ENCODE measurements at regions not wholly inside any gene's neighbourhood (a gene's known extent, or its start where the extent isn't known, plus 50 kb on each side); places are given as distances from the start of the nearest gene placed in this dataset.

DNA sequence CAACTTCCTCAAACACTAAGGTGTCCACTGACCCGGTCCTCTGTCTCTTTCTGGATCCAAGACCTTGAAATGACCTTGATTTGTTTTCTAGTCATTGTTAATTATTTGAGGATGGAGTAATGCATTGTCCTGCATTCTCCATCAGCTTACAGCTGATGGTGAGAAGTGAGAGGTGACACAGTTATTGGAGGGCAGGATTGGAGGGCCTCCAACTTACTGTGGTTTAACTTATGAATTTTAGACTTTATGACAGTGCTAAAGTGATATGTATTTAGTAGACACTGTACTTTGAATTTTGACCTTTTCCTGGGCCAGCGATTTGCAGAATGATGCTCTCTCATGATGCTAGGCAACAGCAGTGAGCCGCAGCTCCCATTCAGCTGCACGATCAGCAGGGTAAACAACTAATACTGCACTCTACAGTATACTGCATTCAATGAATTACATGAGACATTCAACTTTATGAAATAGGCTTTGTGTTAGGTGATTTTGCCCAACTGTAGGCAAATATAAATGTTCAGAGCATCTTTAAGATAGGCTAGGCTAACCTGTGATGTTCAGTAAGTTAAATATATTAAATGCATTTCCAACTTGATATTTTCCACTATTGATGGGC is 200.0 kb upstream of the MEX3C start:
- no peak for DNase-seq (ENCODE audit: extremely low read depth, low read depth, low spot score)

DNA sequence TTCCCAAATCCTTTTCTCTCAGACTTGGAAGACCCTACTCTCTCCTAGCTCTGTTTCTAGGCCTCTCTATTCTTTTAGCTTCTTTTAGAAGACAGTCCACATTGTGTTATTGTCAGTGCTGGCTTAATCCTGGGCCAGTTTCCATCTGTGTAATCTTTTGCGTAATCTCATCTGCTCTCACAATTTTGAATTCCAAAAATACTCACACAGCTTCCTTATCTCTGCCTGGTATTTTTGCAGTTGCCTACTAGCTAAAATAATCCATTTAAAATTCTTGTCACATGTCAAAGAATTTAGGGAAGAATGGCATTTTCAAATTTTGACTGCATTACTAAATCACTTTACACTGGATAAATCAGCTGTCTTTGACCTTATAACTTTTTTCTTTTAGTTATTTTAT is 200.6 kb upstream of the MEX3C start:
- no peak for DNase-seq (ENCODE audit: extremely low read depth, low read depth, low spot score)

DNA sequence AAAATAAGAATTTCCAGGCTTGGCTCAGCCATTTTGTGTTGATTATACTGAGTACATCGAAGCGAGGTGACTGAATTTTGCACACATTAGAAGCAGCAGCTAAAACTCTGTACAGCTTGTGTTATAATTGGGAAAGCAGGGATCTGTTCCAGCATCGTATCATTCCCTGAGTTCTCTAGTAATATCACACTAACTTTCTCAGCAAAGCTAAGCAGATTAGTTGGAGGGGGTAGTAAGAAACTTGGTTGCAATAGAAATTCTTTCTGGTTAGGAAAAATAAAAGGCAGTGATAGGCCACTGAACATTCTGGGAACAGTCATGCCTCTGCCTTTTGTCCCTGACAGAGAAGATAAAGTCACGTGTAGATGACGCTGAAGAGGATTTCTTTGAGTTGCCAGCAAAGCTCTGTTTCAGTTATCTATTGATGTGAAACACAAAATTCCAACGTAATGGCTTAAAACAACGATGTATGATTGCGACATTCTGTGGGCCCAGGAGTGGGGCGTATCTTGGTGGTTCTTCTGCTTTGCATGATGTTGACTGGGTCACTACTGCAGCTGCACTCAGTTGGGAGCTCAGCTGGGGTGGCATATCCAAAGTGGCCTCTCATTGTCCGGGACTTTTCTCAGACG is 202.1 kb upstream of the MEX3C start:
- DNase-seq (ENCODE audit: extremely low read depth, low read depth, low spot score), result no peak

DNA sequence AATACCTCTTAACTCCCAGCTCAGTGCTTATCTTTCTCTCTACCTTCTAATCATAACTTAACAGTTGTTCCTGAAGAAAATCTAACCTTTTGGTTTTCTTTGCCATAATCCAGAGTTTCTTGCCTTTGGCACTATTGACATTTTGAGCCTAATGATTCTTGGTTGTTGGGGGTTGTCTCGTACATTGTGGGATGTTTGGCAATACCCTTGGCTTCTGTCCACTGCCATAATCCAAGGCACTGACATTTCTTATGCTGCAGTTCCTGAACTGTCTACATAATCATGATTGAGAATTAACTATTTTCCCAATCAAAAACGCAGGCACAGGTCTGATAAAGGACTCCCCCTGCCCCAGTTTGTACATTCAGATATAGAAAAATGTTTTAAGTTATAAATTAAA is 203.2 kb upstream of the MEX3C start:
- DNase-seq (ENCODE audit: extremely low read depth, low read depth, low spot score), result no peak

DNA sequence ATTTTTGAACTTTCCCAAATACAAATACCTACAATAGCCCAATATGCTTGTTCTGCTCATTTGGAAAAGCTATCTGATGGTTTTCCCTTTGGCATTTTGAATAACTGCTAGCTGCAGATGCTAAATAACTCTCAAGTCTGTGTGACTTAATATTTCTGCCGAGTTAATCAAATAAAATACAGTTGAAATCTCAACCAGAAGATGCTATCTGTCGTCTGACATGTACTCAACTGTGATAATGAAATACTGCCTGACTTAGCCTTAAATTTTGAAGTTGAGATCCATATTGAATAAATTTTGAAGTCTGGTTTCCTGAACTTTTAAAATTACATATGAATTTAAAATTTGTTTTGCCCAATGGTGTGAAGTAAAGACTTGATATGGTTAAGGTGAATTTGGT is 204.4 kb upstream of the MEX3C start:
- no peak for DNase-seq (ENCODE audit: extremely low read depth, low read depth, low spot score)

DNA sequence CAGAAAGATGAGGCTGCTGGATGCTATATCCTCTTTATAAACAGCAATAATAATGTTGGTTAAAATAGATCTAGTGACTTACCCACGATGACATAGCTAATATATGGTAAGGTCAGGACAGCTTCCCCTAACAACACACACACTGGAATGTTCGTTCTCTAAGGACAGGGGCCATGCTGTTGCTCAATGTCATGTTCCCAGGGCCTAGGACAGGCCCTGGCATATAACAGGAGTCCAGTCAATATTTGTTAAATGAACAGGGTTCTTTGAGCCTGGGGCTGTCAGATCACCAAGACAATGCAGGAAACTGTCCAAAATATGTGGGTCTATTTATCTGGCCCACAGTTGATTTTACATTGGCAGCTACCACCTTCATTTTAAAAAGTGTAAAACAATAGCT is 207.1 kb upstream of the MEX3C start:
- DNase-seq (ENCODE audit: extremely low read depth, low read depth, low spot score), result no peak

DNA sequence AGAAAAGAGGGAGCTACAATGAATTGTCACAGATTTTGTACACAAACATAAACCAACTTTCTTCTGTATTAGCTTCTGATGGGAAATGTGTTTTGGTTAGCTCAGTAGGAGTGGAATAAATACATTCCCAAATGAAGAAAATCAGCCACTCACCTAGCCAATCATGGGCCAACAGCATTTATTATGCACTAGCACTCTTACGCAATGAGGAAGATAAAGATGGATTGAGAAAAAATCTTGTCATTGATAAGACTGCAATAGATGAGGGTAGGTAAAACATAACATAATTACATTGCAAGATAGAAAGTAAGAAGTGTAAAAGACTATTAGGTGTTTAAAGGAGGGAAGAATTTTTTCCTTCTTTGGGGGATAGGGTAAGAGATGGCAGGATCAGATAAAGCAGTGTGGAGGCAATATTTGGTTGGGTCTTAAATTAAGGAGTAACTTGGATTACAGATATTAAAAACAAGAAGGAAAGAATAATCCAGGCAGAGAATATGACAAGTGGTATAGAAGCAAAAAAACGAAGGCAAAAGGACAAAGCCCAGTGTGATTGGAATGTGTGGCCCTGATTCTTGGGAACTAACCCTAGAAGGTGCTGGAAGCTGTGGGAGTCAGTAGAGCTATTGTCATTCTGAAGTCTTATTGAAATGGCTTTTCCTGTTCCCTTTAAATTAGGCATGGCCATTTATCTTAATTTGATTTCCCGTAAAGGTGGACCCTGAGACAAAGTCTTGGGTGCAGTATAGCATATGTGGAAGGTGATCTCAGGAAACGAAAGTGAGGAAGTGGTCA is 208.4 kb upstream of the MEX3C start:
- no peak for DNase-seq (ENCODE audit: extremely low read depth, low read depth, low spot score)

DNA sequence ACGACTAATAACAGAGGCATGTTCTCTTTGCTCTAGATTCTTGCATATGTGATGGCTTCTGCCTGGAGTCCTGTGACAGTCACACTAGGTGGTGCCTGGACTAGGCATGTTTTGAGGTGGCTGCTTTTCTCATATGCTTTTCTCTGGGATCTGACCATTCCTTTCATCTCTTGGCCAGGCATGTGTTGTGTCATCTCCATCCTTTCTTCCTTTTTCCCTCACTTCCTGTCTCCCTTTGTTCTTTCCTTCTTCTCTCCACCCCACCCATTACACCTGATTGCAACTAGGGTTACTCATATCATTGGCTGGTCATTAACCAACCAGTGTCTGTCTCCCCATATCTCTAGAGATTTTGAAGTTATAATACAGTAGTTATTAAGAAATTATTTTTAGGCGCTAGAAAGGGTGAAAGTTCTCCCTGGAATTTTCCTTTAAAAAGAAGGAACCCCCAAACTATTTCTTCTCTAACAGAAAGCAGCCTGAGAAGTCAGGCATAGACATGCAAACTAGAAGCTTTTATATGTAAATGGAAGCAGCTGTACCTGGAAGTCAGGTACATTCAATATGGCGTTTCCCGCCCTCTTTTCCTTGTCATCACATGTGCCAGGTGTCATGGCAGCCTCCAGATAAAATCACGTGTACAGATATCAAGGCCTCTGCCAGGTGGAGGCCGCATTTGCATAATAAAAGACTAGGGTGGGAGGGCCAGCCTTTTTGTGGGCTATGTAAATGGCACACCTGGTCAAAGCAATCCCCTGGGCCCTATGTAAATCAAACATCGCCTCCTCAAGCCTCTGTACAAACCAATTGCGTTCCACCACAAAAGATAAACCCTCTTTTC is 220.4 kb upstream of the MEX3C start:
- no peak for DNase-seq (ENCODE audit: extremely low read depth, low read depth, low spot score)

DNA sequence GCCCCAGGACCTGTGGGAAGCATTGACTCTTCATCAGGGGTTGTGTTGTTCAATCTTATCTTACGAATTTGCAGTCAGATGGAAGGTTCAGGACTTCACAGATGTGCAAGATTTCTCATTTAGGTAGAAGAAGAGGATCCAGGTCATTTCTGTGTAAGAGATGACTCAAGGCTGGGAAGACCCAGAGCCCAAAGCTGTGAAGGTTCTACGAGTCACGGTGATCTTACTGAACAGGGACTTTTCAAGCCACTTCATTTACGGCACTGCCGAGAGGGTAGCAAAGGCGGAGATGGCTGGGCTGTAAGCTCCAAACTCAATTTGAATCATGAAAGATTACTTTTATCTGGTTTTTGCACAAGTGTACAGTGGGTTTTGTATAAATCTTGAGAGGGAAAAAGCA is 228.0 kb upstream of the MEX3C start:
- no peak for DNase-seq (ENCODE audit: extremely low read depth, low read depth, low spot score)

DNA sequence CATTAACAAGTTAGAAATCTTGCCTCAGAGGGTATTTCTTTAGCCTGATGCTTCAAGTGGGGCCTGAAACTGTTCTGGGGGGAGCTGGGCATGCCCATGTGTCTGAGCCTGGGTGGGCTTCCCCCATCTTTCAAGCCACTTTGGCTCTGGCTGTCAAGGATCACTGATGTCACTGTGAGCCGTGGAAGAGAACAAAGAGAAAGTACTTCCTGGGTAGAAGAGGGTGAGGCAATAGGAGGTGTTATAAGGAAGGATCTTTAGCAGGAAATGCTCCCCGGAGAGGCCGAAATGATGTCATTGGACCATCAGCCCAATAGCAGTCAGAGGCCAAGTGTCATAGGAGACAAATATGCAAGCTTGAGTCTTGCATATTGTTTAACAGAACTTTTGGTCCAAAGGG is 228.4 kb upstream of the MEX3C start:
- no peak for DNase-seq (ENCODE audit: extremely low read depth, low read depth, low spot score)

DNA sequence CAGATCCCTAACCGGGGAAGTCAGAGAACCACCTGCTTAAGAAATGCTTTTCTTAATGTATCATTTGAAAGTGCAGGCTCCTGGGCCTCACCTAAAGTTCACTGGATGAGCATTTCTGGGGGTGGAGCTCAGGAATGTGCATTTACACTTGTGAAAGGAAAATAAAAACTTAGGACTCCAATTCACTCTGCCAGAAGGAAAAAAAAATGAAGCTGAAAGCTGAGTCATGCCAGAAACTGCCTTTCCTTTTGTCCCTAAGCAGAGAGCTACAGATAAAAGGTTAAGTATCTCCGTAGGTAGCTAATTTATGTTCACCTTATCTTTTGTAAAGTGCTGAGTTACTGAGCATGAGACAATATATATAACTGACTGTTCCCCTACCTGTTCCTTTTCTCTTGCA is 229.5 kb upstream of the MEX3C start:
- DNase-seq (ENCODE audit: extremely low read depth, low read depth, low spot score), result no peak

DNA sequence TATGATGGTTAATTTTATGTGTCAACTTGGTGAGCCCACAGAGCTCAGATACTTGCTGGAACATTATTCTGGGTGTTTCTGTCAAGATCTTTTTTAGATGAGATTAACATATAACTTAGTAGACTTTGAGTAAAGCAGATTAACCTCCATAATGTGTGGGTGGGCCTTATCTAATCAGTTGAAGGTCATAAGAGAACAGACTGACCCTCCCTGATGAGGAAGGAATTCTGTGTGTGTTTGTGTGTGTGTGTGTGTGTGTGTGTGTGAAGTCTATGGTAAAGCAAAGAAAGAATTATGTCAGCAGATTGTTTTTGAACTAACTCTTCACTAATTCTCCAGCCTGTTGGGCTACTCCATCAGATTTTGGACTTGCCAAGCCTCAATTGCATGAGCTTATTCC is 232.2 kb upstream of the MEX3C start:
- no peak for DNase-seq (ENCODE audit: extremely low read depth, low read depth, low spot score)

DNA sequence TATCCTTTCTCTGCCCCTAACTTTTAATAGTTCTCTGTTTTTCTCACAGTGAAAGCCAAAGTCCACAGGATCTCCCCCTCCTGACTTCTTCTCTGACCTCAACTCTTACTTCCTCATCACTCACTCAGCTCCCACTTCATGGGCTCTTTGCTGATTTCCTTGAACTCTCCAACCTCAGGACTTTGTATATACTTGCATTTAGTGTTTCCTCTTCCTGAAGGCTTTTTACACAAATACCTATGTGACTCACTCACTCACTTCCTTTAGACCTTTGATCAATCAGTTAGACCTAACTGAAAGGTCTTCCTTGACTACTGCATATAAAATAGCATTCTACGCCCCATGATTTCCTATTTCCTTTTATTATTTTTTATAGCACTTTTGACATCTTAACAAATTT is 233.1 kb upstream of the MEX3C start:
- DNase-seq (ENCODE audit: extremely low read depth, low read depth, low spot score), result no peak

DNA sequence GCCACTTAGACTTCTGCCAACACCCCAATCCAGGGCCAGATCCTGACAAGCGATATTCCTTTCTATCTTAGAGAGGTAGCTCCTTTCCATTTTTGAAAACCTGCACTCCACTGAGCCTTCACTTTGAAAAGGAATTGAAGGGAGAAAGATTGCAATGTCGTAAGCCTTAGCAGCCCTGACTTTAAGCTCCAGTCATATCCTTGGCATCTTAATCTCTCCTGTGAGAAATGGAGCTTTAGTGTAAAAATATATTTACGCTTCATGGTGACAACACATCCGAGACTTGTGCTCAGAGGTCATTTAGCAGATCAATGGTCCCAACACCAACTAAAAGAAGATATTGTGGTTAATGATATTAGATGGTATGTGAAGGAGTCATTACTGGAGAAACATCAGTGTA is 235.8 kb upstream of the MEX3C start:
- no peak for DNase-seq (ENCODE audit: extremely low read depth, low read depth, low spot score)

DNA sequence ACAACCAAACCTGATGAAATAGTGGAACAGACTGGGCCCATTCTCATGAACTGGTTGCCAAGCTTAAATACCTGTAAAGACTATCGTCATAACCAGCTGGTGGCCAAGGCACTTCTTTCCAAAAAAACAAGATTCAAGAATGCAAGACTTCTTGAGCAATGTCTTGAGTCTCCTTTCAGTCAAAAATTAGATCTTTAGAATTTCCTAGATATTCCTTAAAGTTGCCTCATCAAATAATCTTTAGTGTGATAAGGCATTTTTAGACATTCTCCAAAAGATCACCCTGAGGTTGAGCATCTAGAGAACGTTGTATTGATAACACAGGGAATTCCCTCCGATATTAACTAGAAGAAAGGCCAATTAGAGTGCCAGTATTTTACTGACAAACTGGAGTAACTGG is 236.4 kb upstream of the MEX3C start:
- DNase-seq (ENCODE audit: extremely low read depth, low read depth, low spot score), result no peak

DNA sequence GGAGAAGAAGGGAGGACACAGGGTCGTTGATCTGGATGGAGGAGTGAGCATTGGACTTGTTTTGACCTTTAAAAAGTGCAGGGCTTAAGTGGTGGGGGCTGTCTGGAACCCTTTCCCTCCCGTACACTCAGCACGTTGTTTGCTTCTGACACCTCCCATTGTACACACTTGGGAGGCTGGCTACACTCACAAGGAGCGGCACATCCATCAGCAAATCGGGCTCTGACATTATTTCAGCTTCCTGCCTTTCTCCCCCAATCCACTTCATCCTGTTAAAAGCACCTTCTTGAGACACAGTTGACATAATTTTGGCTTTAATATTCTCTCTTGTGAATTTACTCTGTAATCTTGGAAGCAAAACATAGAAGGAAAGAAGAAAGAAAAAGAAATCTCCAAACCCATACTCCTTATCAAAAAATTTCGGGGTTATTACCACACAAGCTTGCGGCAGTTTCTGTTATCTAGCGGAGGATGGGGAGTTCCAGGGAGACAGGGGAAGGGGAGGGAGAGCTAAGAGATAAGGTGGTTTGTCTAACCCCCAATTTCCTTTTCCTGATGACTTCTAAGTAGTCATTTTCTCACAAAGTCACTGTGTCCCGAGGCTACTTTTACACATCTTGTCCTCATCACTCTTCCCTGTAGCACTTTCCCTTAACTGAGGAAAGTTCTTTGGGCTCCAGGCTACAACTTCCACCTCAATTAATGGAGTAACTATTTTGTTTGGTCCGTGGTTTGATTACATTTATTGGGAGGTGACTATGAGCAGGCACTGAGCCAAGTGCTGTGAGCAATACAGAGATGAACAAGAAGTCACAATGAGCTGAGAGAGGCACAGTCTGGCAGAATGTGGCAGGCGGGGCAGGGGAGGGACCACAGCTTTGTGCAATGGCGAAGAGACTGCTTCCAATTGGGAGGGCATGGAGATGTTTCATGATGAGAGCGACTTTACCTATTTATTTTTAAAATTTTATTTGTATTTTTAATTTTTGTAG is 240.1 kb upstream of the MEX3C start:
- no peak for DNase-seq (ENCODE audit: extremely low read depth, low read depth, low spot score)

DNA sequence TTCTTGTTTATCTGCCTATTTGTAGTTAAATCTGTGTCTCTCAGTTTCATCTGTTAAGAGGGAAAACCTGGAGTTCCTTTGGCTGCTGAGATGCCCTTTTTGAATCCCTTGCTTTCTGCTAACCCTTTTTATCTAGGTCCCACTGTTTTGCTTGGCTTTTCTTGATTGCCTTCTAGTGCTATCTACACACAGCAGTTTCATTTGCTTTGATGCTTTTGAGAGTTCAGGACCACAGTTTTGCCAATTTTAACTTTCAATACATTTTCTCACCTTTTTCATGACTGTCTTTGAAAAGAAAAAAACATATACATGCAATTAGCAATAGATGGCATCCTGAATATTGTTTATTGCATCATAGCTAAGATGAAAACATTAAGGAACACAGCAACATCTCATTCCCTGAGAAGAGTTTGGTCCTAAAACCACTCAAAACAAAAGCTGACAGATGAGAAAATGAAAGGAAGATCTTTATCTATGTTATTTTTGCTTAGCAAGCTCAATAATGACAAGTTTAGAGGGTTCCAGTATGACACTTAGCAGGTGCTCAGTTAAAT is 241.4 kb upstream of the MEX3C start:
- DNase-seq (ENCODE audit: extremely low read depth, low read depth, low spot score), result no peak

DNA sequence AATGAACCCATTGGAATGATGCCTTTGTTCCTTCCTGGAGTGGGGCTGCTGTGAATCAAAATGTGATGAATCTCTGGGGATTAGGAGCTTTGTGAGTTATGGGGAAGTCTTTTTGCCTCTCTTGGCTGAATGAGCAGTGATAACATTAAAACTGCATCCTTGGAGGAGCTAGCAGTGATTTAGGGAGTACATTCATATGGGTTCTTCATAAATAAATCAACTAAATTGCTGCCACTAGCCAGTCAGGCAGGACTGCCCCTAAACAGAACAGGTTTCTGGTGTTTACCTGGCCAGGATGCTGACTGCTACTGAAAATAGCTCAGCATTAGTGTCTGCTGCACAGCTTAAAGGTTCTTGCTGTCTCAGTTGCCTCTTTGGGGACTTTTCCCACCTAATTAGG is 244.5 kb upstream of the MEX3C start:
- no peak for DNase-seq (ENCODE audit: extremely low read depth, low read depth, low spot score)

DNA sequence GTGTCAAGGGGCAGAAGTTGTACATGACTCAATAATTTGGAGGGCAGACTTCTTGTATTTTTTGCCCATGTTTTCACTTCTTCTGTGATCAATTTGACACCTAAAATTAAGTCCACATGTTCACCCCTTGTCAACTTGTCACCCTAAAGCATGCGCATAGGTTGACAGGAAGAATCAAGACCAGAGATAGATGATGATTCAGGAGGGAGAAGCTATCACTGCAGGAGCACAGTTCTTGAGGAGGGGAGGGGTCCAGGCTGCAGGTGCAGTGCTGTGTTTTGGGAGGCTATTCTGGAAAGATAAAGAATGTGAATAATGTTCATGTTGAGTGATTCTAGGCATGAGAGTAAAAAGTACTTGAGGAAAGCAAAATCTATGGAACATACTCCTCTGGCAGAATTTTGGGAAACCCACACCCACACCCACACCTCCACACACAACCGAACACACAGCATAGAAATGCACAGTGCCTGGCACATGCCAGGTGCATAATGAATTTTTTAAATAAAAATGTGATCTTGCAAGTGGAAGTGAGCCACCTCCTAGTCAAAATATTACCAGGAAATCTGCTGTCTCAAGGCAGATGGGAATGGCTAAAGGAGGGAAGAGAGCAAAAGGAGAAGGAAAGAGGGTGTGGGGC is 249.2 kb upstream of the MEX3C start:
- DNase-seq (ENCODE audit: extremely low read depth, low read depth, low spot score), result no peak
